Activated T-cell treated with anti-CD3 and anti-CD28 coated beads for 4 hours (primary cell): ENCODE measurements at regions not wholly inside any gene's neighbourhood (a gene's known extent, or its start where the extent isn't known, plus 50 kb on each side); places are given as distances from the start of the nearest gene placed in this dataset.
"Not testable (repeated sequence)": the region's sequence is repeated elsewhere in the genome, so short reads cannot be mapped to it uniquely, and the experiment has no call there.

ENCODE experiments used
- DNase-seq: peaks from one replicate; pipeline ENCODE4 v3.0.0-alpha.2; 2020

DNA sequence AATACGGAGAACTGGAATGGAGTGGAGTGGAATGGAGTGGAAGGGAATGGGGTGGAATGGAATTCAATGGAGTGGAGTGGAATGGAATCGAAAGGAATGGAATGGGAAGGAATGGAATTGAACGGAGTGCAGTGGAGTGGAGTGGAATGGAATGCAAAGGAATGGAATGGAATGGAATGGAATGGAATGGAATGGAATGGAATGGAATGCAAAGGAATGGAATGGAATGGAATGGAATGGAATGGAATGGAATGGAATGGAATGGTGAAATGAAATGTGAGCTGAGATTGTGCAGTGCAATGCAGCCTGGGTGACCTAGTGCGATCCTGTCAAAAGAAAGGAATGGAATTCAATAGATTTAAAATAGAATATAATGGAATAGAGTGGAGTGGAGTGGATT, 357.3 kb upstream of the WSB1 start:
- not testable (repeated sequence) for DNase-seq

DNA sequence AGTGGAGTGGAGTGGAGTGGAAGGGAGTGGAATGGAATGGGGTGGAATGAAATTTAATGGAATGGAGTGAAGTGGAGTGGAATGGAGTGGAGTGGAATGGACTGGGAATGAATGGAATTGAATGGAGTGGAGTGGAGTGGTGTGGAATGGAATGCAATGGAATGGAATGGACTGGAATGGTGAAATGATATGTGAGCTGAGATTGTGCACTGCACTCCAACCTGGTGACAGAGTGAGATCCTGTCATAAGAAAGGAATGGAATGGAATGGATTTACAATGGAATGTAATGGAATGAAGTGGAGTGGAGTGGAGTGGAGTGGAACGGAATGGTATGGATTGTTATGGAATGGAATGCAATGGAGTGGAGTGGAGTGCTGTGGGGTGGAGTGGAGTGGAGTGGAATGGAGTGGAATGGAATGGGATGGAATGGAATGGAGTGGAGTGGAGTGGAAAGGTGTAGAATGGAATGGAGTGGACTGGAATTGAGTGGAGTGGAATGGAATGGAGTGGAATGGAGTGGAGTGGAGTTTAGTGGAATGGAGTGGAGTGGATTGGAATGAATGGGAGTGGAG, 356.1 kb upstream of the WSB1 start:
- not testable (repeated sequence) for DNase-seq

DNA sequence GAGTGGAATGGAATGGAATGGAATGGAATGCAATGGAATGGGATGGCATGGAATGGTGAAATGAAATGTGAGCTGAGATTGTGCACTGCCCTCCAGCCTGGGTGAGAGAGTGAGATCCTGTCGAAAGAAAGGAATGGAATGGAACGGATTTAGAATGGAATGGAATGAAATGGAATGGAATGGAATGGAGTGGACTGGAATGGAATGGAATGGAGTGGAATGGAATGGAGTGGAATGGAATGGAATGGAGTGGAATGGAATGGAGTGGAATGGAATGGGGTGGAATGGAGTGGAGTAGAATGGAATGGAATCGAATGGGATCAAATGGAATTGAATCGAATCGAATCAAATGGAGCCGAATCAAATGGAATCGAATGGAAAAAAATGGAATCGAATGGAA, 354.2 kb upstream of the WSB1 start:
- not testable (repeated sequence) for DNase-seq

DNA sequence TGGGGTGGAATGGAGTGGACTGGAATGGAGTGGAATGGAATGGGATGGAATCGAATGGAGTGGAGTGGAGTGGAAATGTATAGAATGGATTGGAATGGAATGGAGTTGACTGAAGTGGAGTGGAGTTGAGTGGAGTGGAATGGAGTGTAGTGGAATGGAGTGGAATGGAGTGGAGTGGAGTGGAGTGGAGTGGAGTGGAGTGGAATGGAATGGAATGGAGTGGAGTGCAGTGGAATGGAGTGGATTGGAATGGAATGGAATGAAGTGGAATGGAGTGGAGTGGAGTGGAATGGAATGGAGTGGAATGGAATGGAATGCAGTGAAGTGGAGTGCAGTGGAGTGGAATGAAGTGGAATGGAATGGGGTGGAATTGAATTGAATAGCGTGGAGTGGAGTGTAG, 353.3 kb upstream of the WSB1 start:
- DNase-seq: not testable (repeated sequence)

DNA sequence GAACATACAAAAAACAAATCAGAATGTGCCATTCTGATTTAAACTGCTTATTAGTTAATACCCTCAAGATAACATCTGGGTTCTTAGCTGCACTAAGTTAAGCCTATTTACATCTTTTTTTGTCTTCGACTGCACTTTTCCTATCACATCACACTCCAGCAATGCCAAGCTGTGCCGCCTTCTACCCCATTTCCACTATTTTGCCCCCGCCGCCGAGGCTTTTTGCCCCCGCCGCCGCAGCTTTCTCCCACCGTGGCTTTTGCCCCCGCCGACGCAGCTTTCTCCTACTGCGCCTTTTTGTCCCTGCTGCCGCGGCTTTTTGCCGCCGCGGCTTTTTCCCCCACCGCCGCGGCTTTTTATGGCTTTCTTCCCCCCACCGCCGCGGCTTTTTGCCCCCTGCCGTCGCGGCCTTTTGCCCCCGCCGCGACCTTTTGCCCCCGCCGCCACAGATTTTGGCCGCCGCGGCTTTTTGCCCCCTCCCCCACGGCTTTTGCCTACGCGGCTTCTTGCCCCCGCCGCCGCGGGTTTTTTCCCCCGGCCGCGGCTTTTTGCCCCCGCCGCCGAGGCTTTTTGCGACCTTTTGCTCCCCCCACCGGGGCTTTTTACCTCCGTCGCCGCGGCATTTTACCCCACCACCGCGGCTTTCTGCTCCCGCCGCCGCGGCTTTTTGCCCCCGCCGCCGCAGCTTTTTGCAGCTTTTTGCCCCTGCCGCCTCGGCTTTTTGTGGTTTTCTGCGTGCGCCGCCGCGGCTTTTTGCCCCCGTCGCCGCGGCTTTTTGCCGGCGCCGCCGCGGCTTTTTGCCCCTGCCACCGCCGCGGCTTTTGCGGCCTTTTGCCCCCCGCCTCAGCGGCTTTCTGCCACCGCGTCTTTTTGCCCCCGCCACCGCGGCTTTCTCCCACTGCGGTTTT, 331.4 kb upstream of the WSB1 start:
- no peak for DNase-seq

DNA sequence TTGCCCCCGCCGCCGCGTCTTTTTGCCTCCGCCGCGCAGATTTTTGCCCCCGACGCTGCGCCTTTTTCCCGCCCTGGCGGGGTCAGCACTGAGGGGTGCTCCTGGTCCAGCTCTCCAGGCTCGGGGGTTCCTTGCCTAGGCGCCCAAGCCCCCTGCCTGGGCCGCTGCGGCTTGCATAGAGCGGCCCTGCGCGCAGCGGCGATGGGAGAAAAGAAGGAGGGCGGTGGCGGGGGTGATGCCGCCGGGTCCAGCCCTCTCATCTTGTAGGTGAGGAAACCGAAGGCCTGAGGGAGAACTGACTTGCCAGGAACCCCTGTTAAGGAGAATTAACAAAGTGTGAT, 330.8 kb upstream of the WSB1 start:
- DNase-seq: no peak

DNA sequence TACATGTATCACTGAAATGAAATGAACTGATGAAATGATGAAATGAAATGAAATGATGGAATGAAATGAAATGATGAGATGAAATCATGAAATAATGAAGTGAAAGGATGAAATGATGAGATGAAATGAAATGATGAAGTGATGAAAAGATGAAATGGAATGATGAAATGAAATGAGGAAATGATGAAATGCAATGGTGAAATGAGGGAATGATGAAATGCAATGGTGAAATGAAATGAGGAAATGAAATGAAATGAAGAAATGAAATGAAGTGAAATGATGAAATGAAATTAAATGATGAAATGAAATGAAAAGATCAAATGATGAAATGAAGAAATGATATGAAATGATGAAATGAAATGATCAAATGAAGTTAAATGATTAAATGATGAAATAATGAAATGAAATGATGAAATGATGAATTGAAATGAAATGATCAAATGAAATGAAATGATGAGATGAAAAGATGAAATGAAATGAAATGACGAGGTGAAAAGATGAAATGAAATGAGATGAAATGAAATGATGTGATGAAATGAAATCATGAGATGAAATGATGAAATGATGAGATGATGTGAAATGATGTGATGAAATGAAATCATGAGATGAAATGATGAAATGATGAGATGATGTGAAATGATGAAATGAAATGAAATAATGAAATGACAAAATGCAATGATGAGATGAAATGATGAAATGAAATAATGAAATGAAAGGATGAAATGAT, 327.9 kb upstream of the WSB1 start:
- DNase-seq: not testable (repeated sequence)

DNA sequence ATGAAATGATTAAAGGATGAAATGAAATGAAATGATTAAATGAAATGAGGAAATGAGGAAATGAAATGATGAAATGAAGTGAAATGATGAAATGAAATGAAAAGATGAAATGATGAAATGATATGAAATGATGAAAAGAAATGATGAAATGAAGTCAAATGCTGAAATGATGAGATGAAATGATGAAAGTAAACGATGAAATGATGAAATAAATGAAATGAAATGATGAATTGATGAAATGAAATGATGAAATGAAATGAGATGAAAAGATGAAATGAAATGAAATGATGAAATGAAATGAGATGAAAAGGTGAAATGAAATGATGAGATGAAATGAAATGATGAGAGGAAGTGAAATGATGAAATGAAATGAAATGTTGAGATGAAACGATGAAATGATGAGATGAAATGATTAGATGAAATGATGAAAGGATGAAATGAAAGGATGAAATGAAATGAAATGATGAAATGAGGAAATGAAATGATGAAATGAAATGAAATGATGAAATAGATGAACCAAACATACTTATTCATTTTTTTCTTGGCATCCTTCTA, 327.2 kb upstream of the WSB1 start:
- not testable (repeated sequence) for DNase-seq

DNA sequence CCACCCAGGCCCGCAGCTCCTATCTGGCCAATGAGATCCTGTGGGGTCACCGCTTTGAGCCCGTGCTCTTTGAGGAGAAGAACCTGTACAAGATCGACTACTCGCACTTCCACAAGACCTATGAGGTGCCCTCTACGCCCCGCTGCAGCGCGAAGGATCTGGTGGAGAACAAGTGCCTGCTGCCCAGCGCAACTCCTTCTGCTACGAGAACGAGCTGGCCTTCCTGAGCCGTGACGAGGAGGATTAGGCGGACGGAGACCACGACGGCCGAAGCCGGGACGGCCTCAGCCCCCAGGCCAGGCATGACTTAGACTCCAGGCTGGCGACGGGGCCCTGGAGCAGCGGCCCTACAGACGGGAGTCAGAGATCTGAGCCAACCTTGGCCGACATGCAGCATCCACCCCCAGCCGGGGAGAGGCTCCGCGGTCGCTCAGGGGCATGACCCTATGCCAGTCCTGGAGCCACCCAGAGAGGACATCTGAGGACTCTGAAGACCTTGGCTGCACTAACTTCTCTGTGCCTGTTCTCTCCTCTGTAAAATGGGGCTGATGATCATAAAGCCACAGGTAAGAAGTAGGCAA, 312.0 kb upstream of the WSB1 start:
- DNase-seq: not testable (repeated sequence)

DNA sequence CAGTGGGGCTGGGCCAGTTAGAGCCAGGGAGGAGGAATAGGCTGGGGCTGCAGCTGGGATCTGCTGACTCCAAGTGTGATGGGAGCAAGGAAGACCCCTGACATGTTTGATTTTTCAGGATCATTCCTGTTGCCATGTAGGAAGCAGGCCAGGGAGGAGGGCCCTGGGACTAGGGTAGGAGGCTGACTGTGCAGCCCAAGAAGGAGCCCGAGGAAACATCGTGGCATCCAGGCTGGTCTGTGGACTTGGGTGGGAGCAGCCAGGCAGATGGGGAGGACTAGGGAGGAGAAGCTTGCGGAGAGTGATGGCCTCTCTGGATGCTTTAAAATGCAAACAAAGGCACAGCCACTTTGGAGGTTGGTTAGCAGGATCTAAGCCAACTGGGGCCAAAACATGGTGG, 311.4 kb upstream of the WSB1 start:
- DNase-seq: not testable (repeated sequence)

DNA sequence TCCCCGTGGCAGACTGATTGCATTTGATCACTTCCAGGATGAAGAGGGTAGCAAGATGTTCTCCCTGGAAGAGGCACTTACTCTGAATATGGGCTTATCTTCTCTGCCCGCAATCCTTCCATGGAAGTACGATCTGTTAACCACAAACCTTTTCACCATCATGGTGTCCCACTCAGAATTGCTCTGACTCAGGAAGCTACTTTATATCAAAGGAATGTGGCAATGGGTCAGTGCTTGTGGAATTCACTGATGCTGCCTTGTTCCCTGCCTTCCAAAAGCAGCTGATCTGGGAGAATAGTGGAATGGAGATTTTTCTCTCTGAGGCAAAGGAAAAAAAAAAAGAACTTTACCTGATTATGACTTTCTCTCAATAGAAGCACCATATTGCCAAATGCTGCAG, 306.1 kb upstream of the WSB1 start:
- not testable (repeated sequence) for DNase-seq

DNA sequence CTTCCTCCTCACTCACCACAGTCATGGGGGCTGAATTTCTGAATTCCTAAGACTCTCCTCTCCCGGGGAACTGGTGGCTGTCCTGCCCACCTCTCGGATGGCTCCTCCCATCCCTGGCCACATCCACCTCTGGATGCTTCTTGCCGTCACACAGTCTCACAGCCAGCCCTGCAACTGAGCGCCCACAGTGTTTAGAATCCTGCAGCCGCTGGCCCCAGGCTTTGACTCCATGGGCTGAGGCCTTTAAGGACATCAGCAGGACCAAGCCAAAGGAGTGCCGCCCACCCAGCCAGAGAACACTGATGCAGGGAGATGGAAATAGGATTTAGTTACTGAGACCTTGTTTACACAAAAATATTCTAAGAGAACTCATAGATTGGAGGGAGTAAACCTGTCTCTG, 299.3 kb upstream of the WSB1 start:
- not testable (repeated sequence) for DNase-seq

DNA sequence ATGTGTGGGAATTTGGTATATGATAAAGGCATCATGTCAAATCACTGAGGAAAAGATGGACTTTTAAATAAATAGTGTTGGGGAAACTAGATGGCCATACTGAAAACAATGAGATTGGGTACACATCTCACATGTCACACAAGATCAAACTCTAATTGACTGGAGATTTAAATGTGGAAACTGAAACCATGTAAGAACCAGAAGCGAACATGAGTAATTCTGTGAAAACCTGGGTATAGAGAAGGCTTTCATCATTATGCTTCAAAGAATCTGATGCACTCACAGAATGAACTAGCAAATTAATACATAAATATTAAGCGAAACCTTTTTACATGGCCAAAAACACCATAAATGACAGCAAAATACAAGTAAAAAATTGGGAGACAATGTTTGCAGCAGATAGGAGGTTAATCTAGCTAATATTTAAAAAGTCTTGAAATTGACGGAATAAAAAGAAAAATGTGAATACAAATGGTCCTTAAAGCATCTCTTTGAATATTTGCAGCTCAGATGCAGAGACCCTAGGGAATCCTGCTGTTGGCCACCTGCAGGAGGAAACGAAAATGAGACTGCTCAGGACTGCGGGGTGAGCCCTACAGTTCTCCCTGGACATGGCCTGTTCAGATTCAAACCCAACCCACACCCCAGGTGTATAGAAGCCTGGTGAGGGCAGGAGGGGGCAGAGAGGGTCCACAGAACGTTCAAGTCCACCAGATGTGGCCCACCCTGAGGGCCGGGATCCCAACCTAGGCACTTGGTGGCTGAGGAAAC, 297.6 kb upstream of the WSB1 start:
- not testable (repeated sequence) for DNase-seq

DNA sequence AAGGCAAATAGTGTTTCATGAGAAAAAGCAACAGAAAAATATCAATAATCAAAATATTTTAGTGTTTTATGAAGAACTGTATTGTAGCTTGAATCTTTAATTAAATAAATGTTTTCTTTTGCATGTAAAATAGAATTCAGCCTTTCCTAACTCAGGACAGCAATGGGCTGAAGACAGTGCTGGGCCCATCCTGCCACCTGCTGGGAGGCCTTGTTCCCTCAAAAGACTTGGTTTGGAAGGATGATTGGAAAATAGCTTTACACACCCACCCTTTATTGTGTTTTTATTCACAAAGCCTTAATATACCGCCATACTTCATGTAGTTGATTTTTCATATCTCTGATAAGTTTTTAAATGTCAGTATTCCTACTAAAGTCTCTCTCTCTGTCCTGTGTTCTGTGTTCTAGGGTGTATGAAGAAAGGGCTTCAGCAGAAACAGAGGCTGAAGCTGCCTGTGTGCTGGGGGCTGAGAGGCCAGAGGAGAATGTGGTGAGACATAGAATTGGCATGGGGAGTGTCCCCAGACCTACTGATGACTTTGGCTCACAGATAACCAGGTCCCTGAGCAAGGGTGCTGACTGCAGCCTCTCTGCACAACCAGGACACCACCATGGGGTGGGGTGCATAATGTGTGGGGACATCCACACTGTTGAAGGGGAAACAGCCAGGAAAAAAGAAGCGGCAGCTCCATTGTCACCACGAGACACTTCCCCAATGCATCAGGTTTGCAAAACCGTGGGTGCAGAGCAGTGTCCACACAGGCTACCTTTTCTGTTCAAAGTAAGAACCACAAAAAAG, 286.0 kb upstream of the WSB1 start:
- DNase-seq: not testable (repeated sequence)

DNA sequence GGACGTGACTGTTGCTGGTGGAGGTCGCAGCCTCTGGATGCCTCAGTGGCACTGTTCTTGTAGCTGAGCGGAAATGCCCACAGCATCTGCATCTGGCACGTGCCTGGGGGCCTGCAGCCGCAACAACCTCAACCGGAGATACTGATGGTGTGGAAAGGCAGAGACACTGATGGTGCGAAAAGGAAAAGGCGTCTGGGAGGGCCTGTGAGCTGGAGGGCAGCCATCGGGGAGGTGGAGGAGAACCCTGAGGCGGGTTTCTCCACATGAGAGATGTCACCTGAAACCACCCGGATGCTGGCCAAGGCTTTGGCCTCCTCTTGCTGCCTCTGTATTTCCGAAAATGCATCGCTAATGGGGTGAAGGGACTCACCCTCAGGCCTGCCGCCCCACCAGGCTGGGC, 284.8 kb upstream of the WSB1 start:
- no peak for DNase-seq

DNA sequence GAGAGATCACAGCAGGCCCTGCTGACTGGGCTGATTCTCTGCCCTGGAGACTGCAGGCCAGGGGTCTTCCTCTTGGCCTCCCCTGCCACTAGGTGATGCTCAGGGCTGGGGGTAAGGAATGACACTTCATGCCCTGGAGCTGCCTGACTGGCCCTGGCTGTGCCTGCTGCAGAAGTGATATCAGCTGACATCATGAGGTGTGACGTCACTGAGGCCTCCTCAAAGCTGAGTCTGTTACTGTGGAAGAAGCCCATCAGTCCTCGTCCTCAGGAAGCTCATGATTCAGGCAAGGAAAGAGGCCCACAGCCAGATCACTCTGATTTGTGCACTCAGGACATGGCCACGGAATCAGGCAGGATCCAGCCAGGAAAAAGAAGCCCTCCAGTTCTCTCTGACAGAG, 283.8 kb upstream of the WSB1 start:
- DNase-seq: not testable (repeated sequence)

DNA sequence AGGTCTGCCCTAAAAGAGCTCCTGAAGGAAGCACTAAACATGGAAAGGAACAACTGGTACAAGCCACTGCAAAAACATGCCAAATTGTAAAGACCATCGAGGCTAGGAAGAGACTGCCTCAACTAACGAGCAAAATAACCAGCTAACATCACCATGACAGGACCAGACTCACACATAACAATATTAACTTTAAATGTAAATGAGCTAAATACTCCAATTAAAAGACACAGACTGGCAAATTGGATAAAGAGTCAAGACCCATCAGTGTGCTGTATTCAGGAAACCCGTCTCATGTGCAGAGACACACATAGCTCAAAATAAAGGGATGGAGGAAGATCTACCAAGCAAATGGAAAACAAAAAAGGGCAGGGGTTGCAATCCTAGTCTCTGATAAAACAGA, 263.4 kb upstream of the WSB1 start:
- DNase-seq: not testable (repeated sequence)

DNA sequence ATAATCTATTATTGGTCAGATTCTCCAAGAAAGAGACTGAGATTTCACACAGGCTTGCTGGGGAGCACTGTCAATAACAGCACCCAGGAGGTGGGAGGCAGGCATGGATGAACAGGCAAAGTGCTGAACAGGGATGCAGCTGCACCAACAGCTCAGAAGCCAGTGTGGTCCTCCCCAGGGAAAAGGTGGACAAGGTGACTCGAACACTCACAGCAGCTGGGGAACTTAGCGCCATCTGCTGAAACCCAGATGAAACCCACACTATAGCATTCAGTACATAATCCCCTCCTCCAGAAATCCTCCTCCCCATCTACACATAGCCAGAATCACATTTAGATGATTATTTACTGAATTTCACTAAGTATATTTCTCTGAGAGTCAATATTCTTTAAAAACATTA, 255.2 kb upstream of the WSB1 start:
- DNase-seq: no peak

DNA sequence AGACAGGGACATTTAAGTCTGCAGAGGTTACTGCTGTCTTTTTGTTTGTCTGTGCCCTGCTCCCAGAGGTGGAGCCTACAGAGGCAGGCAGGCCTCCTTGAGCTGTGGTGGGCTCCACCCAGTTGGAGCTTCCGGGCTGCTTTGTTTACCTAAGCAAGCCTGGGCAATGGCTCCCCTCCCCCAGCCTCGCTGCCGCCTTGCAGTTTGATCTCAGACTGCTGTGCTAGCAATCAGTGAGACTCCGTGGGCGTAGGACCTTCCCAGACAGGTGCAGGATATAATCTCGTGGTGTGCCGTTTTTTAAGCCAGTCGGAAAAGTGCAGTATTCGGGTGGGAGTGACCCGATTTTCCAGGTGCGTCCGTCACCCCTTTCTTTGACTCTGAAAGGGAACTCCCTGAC, 248.9 kb upstream of the WSB1 start:
- not testable (repeated sequence) for DNase-seq

DNA sequence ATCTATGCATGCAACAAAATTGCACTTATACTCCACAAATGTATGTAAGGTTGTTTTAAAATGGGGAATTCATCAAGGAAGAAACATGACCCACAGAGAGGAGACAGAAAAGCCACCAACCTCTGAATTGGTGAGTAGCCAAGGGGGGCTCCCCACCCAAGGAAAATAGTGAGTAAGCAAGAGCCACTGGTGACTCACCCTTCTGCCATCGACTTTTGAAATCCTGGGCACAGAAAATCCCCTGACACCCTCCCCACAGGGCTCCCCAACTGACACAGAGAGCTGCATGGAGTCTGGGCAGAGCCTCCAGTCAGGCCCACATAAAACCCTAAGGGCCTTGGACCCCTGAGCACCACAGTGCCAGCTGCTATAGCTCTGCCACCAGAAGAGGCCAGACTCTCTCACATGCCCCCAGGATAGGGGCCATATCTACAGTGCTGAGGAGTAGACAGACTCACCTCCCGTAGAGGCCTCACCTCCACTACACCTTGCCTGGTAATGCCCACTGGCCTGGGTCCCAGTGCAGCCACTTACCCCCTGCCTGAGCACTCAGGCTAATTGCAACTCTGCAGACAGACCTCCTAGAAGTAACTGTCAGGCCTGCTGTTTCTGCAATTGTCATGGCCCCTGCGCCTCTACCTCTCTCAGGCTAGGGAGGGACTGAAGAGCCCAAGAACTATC, 244.7 kb upstream of the WSB1 start:
- DNase-seq: no peak

DNA sequence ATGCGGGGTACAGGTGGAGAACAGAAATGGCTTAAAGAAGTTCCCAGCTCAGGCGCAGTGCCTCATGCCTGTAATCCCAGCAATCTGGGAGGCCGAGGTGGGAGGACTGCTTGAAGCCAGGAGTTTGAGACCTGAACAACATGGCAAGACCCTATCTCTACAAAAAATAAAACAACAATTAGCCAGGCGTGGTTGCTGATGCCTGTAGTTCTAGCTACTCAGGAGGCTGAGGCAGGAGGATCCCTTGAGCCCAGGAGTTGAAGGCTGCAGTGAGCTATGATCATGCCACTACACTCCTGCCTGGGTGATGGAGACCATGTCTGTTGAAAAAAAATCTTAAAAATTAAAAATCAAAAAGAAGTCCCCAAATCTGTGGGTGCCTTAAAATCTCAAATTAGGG, 228.3 kb upstream of the WSB1 start:
- no peak for DNase-seq
